Hepatocyte (in vitro differentiated cells): ENCODE measurements at regions not wholly inside any gene's neighbourhood (a gene's known extent, or its start where the extent isn't known, plus 50 kb on each side); places are given as distances from the start of the nearest gene placed in this dataset.

Source experiments
- CTCF ChIP-seq: fragments of 200-600 bp; sonication (generic); IDR thresholded peaks from 2 replicates; pipeline ENCODE4 v1.5.1; 2016; ENCODE audit warnings: antibody characterized with exemption, mild to moderate bottlenecking; ENCODE audit not compliant: poor library complexity
- EZH2phosphoT487 ChIP-seq: fragments of 200-600 bp; sonication (generic); IDR thresholded peaks from one replicate; pipeline ENCODE4 v1.6.1; 2018; ENCODE audit warnings: antibody characterized with exemption, mild to moderate bottlenecking, low read depth, moderate library complexity; ENCODE audit not compliant: unreplicated experiment, severe bottlenecking

- TF ChIP-seq CTCF = no peak
- TF ChIP-seq EZH2phosphoT487 = no peak
Measured at GRCh38 chr12:90514325-90514724, 440.7 kb downstream of the CCER1 start.
